K562 (cell line): ENCODE measurements at regions not wholly inside any gene's neighbourhood (a gene's known extent, or its start where the extent isn't known, plus 50 kb on each side); places are given as distances from the start of the nearest gene placed in this dataset.

Experiments
- MCM3 ChIP-seq: fragments of 450-650 bp; IDR thresholded peaks from 2 replicates; pipeline ENCODE4 v1.6.1; 2016
- NR1H2 ChIP-seq: sonication (generic); formaldehyde crosslinking; IDR thresholded peaks from 2 replicates; pipeline ENCODE4 v1.4.0; 2020; ENCODE audit warnings: mild to moderate bottlenecking, missing genetic modification reagents
- ZBTB40 ChIP-seq, 2 experiments: fragments of 450-650 bp in 1 of 2; sonication (generic) in 1 of 2; formaldehyde crosslinking in 1 of 2; IDR thresholded peaks; 2 replicates each; pipeline versions ENCODE4 v1.7.1 to v1.9.0; 2016 to 2022; ENCODE audit warnings: inconsistent platforms in 1 of 2, mild to moderate bottlenecking in 1 of 2, missing genetic modification reagents in 1 of 2
- TF ChIP-seq, protein P1 (sequence below), 2 experiments: fragments of 250-450 bp in 1 of 2; fragments of 450-650 bp in 1 of 2; sonication (Bioruptor Pico) in 1 of 2; IDR thresholded peaks; 2 replicates each; pipeline versions ENCODE4 v1.6.1 to v1.8.0; 2016 to 2021; ENCODE audit warnings: mild to moderate bottlenecking in 2 of 2, moderate library complexity in 2 of 2, missing compliant biosample characterization in 1 of 2, missing genetic modification characterization in 1 of 2

DNA sequence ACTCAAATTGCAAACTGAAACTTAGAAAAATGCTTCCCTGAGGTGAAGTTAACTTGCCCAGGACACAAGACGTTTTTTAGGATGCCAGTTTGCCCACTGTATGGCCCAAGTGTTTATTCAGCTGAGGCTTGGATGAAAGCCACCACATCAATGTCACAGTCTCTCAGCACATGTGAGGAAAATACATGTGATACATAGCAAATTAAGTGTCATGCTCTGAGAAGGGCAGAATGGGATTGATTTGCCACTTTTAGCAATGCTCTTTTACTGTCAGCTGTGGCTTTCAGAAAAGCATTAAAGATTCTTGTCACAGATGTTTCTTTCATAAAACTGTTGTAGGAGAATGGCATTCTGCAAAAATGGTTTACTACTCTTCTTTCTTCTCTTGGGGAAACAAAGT is 165.5 kb downstream of the ZIC1 start (continued):
- no peak for TF ChIP-seq ZBTB40 (IDR thresholded peaks at IDR 0.05)
- no peak for TF ChIP-seq ZBTB40 (CRISPR knock-in tag; IDR thresholded peaks at IDR 0.05)
- TF ChIP-seq, protein P1, sequence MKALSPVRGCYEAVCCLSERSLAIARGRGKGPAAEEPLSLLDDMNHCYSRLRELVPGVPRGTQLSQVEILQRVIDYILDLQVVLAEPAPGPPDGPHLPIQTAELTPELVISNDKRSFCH (CRISPR knock-in tag; IDR thresholded peaks at IDR 0.05) = no peak
- TF ChIP-seq, protein P1 (tag; IDR thresholded peaks at IDR 0.05) = no peak
- TF ChIP-seq NR1H2 (CRISPR knock-in tag) = no peak
- no peak for TF ChIP-seq MCM3
